ENCODE measurements at regions not wholly inside any gene's neighbourhood (a gene's known extent, or its start where the extent isn't known, plus 50 kb on each side); places are given as distances from the start of the nearest gene placed in this dataset.
A peak's percentile ranks its signal among the peaks of the same experiment; 100 is the strongest.

DNA sequence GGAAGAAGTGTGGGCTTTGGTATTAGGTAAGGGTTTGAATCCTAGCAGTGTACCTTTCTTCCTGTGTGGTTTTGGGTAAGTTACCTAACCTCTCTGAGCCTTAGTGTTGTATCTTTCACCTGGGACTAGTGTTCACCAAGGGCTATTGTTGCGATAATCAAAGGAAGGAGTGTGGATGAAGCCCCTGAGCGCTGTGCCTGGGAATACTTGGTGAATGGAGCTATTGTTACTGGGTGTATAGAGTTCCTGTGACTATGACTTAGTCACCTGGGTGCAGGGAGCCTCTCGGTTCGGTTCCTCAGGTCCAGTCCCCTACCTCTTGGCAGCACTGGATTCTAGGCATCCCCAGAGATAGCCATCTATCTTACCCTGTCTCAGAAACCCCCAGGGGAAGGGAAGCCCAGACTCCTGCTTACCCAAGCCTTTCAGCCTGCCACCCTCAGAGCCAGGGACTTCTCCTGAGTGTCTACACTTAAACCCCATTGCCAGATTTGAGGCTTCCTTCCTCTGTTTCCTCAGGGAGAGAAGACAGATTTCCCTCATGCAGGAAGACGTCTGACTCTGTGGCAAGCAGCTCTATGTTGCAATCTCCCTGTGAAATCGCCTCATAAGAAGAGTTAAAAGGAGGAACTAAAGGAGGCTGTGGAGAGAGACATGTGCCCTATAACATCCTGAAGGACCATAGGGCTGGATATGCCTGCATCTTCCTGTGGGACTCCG lies 181.0 kb upstream of the PITX1 start:
- Histone ChIP-seq H3F3A (ENCODE audit: insufficient read depth) (no peaks in the 10 kb centered on the region; the same call in 1 of the 2 replicates), H3K9me3 (ENCODE audit: low read depth) (no peaks in the 10 kb centered on the region), H3K4me3 (no peak overlapping the region), H3K36me3 (ENCODE audit: low read depth) (no peaks in the 10 kb centered on the region), H3K27ac (no peak overlapping the region), H3K4me1 (ENCODE audit: insufficient read depth) (no peaks in the 10 kb centered on the region; the same call in none of the 2 replicates), H3K27me3 (replicated peaks; ENCODE audit: insufficient read depth) (peaks cover 5% of the 10 kb centered on the region), H3K9me2 (ENCODE audit: insufficient read depth) (no peaks in the 10 kb centered on the region), H4K20me1 (ENCODE audit: insufficient read depth) (no peaks in the 10 kb centered on the region), H3K4me2 (ENCODE audit: unreplicated experiment) (no peak overlapping the region), H3K9ac (no peak overlapping the region), H3K79me2 (ENCODE audit: insufficient read depth) (no peaks in the 10 kb centered on the region), H2AFZ (no peak overlapping the region)
- TF ChIP-seq EZH2 (IDR thresholded peaks at IDR 0.05; ENCODE audit: insufficient read depth, poor library complexity, severe bottlenecking) = no peak
- TF ChIP-seq EZH2phosphoT487 (IDR thresholded peaks at IDR 0.05; ENCODE audit: insufficient read depth, low read depth) = no peak
- peak; percentile 46 for DNase-seq
- WGBS, 2 experiments (ENCODE audit: low coverage in 1 of 2, low lambda C conversion rate in 2 of 2, missing lambda C conversion rate in 2 of 2) = 66% methylated on average over 7 of the region's 7 CpGs
- in situ Hi-C loops (cut with MboI) = no loop called here

DNA sequence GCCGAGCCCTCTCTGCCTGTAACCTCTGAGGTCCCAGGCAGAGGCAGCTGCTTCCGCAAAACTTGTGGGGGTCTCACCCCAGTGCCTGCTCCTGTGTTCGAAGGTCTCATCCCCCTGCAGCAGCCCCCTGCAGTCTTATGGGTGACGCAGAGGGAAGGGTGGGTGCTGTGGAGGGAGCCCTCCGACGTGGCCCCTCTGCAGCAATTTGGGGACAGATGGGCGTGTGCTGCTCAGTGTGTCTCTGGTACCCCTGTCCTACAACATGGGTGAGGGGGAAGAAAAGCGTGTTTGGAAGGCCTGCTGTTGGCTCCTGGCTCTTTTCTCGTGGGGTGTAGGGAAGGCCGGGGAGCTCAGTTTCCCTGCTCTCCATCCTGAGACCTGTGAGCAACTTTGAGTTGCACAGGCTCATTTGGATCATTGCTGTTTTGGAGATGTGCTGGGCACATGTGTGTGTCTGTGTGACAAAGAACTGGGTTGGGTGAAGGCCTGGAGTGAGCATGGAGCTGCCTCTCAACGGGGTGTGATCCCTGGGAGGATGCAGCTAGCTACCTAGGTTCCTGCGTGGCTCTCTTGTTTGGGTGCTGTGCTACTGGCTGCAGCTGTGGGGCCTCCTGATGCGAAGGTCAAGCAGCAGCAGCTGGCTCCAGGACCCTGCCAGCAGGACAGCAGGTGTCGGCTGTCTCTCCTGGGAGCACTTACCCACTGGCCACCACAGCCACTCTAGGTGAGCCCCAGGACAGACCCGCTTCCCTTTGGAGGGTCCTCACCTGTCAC lies 179.6 kb upstream of the PITX1 start:
- no peak for TF ChIP-seq EZH2phosphoT487 (IDR thresholded peaks at IDR 0.05; ENCODE audit: insufficient read depth, low read depth)
- no peak for TF ChIP-seq EZH2 (IDR thresholded peaks at IDR 0.05; ENCODE audit: insufficient read depth, poor library complexity, severe bottlenecking)
- H3K27me3 ChIP-seq (replicated peaks; ENCODE audit: insufficient read depth) = peaks cover 5% of the 10 kb centered on the region
- H3K9me2 ChIP-seq (ENCODE audit: insufficient read depth) = no peaks in the 10 kb centered on the region
- no peak overlapping the region for H2AFZ ChIP-seq
- peaks cover 10% of the 10 kb centered on the region for H3K4me1 ChIP-seq (ENCODE audit: insufficient read depth)
- no peaks in the 10 kb centered on the region for H4K20me1 ChIP-seq (ENCODE audit: insufficient read depth)
- H3F3A ChIP-seq (ENCODE audit: insufficient read depth) = peaks cover 1% of the 10 kb centered on the region; the same call in 1 of the 2 replicates
- WGBS, 2 experiments (ENCODE audit: low coverage in 1 of 2, low lambda C conversion rate in 2 of 2, missing lambda C conversion rate in 2 of 2) = 80 to 81% methylated on average over 15 of the region's 15 CpGs
- H3K9ac ChIP-seq = no peak overlapping the region
- no peaks in the 10 kb centered on the region for H3K36me3 ChIP-seq (ENCODE audit: low read depth)
- H3K79me2 ChIP-seq (ENCODE audit: insufficient read depth) = no peaks in the 10 kb centered on the region
- no peaks in the 10 kb centered on the region for H3K9me3 ChIP-seq (ENCODE audit: low read depth)
- no peak overlapping the region for H3K27ac ChIP-seq
- in situ Hi-C loops (cut with MboI) = no loop called here
- no peak for DNase-seq
- no peak overlapping the region for H3K4me3 ChIP-seq
- no peak overlapping the region for H3K4me2 ChIP-seq (ENCODE audit: unreplicated experiment)

DNA sequence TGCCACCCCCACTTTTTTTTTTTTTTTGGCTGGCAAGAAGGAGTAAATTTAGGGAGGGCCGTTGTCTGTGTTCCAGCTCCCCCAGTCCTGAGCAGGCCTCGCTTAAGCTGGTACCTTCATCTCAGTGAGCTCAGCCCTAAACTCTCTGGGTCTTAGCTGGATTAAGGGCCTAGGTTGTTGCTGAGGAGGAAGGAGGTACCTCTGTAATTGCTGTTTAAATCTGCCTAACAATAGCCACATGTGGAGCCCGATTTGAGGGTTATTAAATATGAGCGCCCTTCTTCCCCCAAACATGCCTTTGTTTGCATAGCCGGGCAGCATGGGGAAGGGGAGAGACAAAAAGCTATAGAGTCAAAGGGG lies 179.0 kb upstream of the PITX1 start:
- H3K4me2 ChIP-seq (ENCODE audit: unreplicated experiment) = no peak overlapping the region
- H3K4me3 ChIP-seq = no peak overlapping the region
- DNase-seq = no peak
- no peaks in the 10 kb centered on the region for H3K9me2 ChIP-seq (ENCODE audit: insufficient read depth)
- peaks cover 7% of the 10 kb centered on the region for H3F3A ChIP-seq (ENCODE audit: insufficient read depth)
- 84 to 85% methylated on average over 5 of the region's 5 CpGs for WGBS, 2 experiments (ENCODE audit: low coverage in 1 of 2, low lambda C conversion rate in 2 of 2, missing lambda C conversion rate in 2 of 2)
- TF ChIP-seq EZH2phosphoT487 (IDR thresholded peaks at IDR 0.05; ENCODE audit: insufficient read depth, low read depth) = no peak
- no peak for TF ChIP-seq EZH2 (IDR thresholded peaks at IDR 0.05; ENCODE audit: insufficient read depth, poor library complexity, severe bottlenecking)
- H3K36me3 ChIP-seq (ENCODE audit: low read depth) = no peaks in the 10 kb centered on the region
- H2AFZ ChIP-seq = no peak overlapping the region
- H3K9me3 ChIP-seq (ENCODE audit: low read depth) = no peaks in the 10 kb centered on the region
- in situ Hi-C loops (cut with MboI) = no loop called here
- no peaks in the 10 kb centered on the region for H4K20me1 ChIP-seq (ENCODE audit: insufficient read depth)
- H3K4me1 ChIP-seq (ENCODE audit: insufficient read depth) = peaks cover 15% of the 10 kb centered on the region
- H3K27ac ChIP-seq = no peak overlapping the region
- H3K9ac ChIP-seq = no peak overlapping the region
- H3K79me2 ChIP-seq (ENCODE audit: insufficient read depth) = no peaks in the 10 kb centered on the region
- H3K27me3 ChIP-seq (replicated peaks; ENCODE audit: insufficient read depth) = peaks cover 5% of the 10 kb centered on the region

DNA sequence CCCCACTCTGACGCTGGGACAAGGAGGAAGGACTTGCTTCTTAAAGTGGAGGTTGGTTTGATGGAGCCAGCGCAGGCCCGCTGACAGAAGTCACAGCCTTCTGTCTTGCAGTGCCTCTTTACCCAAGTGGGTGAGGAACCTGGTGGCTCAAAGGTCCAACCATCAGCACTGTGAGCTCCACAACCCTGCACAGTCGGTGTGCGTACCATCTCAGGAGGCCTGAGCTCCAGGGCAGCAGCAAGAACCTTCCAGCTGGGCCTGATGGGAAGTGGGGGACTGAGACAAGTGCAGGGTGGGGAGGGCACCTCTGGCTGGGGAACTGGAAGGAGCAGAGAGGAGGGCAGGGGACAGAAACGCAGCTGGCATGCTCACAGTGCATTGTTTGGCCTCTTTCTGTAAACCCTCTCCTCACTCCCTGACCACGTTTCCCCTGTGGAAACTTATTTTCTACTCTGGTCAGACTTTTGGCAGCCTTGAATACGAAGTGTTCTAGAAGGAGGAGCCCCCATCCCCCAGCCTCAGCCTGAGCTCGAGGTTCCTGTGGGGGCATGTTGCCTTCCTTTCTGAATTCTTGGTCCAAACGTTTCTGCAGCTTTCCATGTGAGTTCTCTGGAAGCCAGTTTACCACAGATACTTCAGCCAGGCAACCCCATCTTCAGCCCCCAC lies 178.5 kb upstream of the PITX1 start:
- in situ Hi-C loops (cut with MboI) = no loop called here
- Histone ChIP-seq H3K79me2 (ENCODE audit: insufficient read depth) (no peaks in the 10 kb centered on the region), H3K36me3 (ENCODE audit: low read depth) (no peaks in the 10 kb centered on the region), H3K4me3 (no peak overlapping the region), H3K27me3 (replicated peaks; ENCODE audit: insufficient read depth) (peaks cover 5% of the 10 kb centered on the region), H3K9me2 (ENCODE audit: insufficient read depth) (no peaks in the 10 kb centered on the region), H3K27ac (no peak overlapping the region), H2AFZ (no peak overlapping the region), H3F3A (ENCODE audit: insufficient read depth) (peaks cover 7% of the 10 kb centered on the region), H4K20me1 (ENCODE audit: insufficient read depth) (no peaks in the 10 kb centered on the region), H3K4me2 (ENCODE audit: unreplicated experiment) (no peak overlapping the region), H3K9ac (no peak overlapping the region), H3K9me3 (ENCODE audit: low read depth) (no peaks in the 10 kb centered on the region), H3K4me1 (ENCODE audit: insufficient read depth) (peaks cover 15% of the 10 kb centered on the region)
- 90 to 93% methylated on average over 10 of the region's 10 CpGs for WGBS, 2 experiments (ENCODE audit: low coverage in 1 of 2, low lambda C conversion rate in 2 of 2, missing lambda C conversion rate in 2 of 2)
- TF ChIP-seq EZH2 (IDR thresholded peaks at IDR 0.05; ENCODE audit: insufficient read depth, poor library complexity, severe bottlenecking) = no peak
- TF ChIP-seq EZH2phosphoT487 (IDR thresholded peaks at IDR 0.05; ENCODE audit: insufficient read depth, low read depth) = no peak
- no peak for DNase-seq
